ENCODE measurements at regions not wholly inside any gene's neighbourhood (a gene's known extent, or its start where the extent isn't known, plus 50 kb on each side); places are given as distances from the start of the nearest gene placed in this dataset.

- Histone ChIP-seq H3K27me3 (replicated peaks; ENCODE audit: control insufficient read depth, insufficient read depth, low read length, poor library complexity, severe bottlenecking) (no peaks in the 10 kb centered on the region), H3K4me1 (ENCODE audit: control insufficient read depth, insufficient read depth, low read length, poor library complexity, severe bottlenecking) (peaks cover 32% of the 10 kb centered on the region), H3K9me3 (ENCODE audit: control insufficient read depth, low read length) (no peaks in the 10 kb centered on the region), H3K36me3 (ENCODE audit: control insufficient read depth, insufficient read depth, low read length) (no peaks in the 10 kb centered on the region), H3K4me3 (ENCODE audit: insufficient read depth, low read depth, low read length, poor library complexity, severe bottlenecking) (no peak overlapping the region), H3K27ac (ENCODE audit: insufficient read depth, low read length, poor library complexity, severe bottlenecking) (peak overlapping the region; percentile 20)
- DNase-seq, result no peak
Measured at GRCh38 chr2:234438305-234438977, 58.4 kb downstream of the ARL4C start.

GRCh38 chr2:234437642-234438304 lies 59.1 kb downstream of the ARL4C start:
- no peak for DNase-seq
- no peaks in the 10 kb centered on the region for H3K9me3 ChIP-seq (ENCODE audit: control insufficient read depth, low read length)
- no peak overlapping the region for H3K4me3 ChIP-seq (ENCODE audit: insufficient read depth, low read depth, low read length, poor library complexity, severe bottlenecking)
- H3K4me1 ChIP-seq (ENCODE audit: control insufficient read depth, insufficient read depth, low read length, poor library complexity, severe bottlenecking), result peaks cover 32% of the 10 kb centered on the region
- no peaks in the 10 kb centered on the region for H3K27me3 ChIP-seq (replicated peaks; ENCODE audit: control insufficient read depth, insufficient read depth, low read length, poor library complexity, severe bottlenecking)
- peak overlapping the region; percentile 20 for H3K27ac ChIP-seq (ENCODE audit: insufficient read depth, low read length, poor library complexity, severe bottlenecking)
- no peaks in the 10 kb centered on the region for H3K36me3 ChIP-seq (ENCODE audit: control insufficient read depth, insufficient read depth, low read length)

- no peak for DNase-seq
- no peak overlapping the region for H3K27ac ChIP-seq (ENCODE audit: insufficient read depth, low read length, poor library complexity, severe bottlenecking)
- peaks cover 37% of the 10 kb centered on the region for H3K4me1 ChIP-seq (ENCODE audit: control insufficient read depth, insufficient read depth, low read length, poor library complexity, severe bottlenecking)
- H3K9me3 ChIP-seq (ENCODE audit: control insufficient read depth, low read length), result no peaks in the 10 kb centered on the region
- no peaks in the 10 kb centered on the region for H3K27me3 ChIP-seq (replicated peaks; ENCODE audit: control insufficient read depth, insufficient read depth, low read length, poor library complexity, severe bottlenecking)
- H3K36me3 ChIP-seq (ENCODE audit: control insufficient read depth, insufficient read depth, low read length), result no peaks in the 10 kb centered on the region
- no peak overlapping the region for H3K4me3 ChIP-seq (ENCODE audit: insufficient read depth, low read depth, low read length, poor library complexity, severe bottlenecking)
Measured at GRCh38 chr2:234436482-234436837, 60.4 kb downstream of the ARL4C start.

GRCh38 chr2:234435836-234436481 lies 60.9 kb downstream of the ARL4C start:
- no peak for DNase-seq
- no peak overlapping the region for H3K27ac ChIP-seq (ENCODE audit: insufficient read depth, low read length, poor library complexity, severe bottlenecking)
- H3K4me3 ChIP-seq (ENCODE audit: insufficient read depth, low read depth, low read length, poor library complexity, severe bottlenecking), result no peak overlapping the region
- H3K4me1 ChIP-seq (ENCODE audit: control insufficient read depth, insufficient read depth, low read length, poor library complexity, severe bottlenecking), result peaks cover 34% of the 10 kb centered on the region
- H3K36me3 ChIP-seq (ENCODE audit: control insufficient read depth, insufficient read depth, low read length), result no peaks in the 10 kb centered on the region
- H3K27me3 ChIP-seq (replicated peaks; ENCODE audit: control insufficient read depth, insufficient read depth, low read length, poor library complexity, severe bottlenecking), result no peaks in the 10 kb centered on the region
- no peaks in the 10 kb centered on the region for H3K9me3 ChIP-seq (ENCODE audit: control insufficient read depth, low read length)

GRCh38 chr2:234433201-234433600 lies 63.7 kb downstream of the ARL4C start:
- Histone ChIP-seq H3K4me1 (ENCODE audit: control insufficient read depth, insufficient read depth, low read length, poor library complexity, severe bottlenecking) (peaks cover 47% of the 10 kb centered on the region), H3K27me3 (replicated peaks; ENCODE audit: control insufficient read depth, insufficient read depth, low read length, poor library complexity, severe bottlenecking) (no peaks in the 10 kb centered on the region), H3K36me3 (ENCODE audit: control insufficient read depth, insufficient read depth, low read length) (no peaks in the 10 kb centered on the region), H3K4me3 (ENCODE audit: insufficient read depth, low read depth, low read length, poor library complexity, severe bottlenecking) (no peak overlapping the region), H3K9me3 (ENCODE audit: control insufficient read depth, low read length) (no peaks in the 10 kb centered on the region), H3K27ac (ENCODE audit: insufficient read depth, low read length, poor library complexity, severe bottlenecking) (no peak overlapping the region)
- no peak for DNase-seq

- Histone ChIP-seq H3K4me1 (ENCODE audit: control insufficient read depth, insufficient read depth, low read length, poor library complexity, severe bottlenecking) (peaks cover 53% of the 10 kb centered on the region), H3K27ac (ENCODE audit: insufficient read depth, low read length, poor library complexity, severe bottlenecking) (no peak overlapping the region), H3K4me3 (ENCODE audit: insufficient read depth, low read depth, low read length, poor library complexity, severe bottlenecking) (no peak overlapping the region), H3K27me3 (replicated peaks; ENCODE audit: control insufficient read depth, insufficient read depth, low read length, poor library complexity, severe bottlenecking) (no peaks in the 10 kb centered on the region), H3K36me3 (ENCODE audit: control insufficient read depth, insufficient read depth, low read length) (no peaks in the 10 kb centered on the region), H3K9me3 (ENCODE audit: control insufficient read depth, low read length) (no peaks in the 10 kb centered on the region)
- no peak for DNase-seq
Measured at GRCh38 chr2:234430871-234431270, 66.0 kb downstream of the ARL4C start.

- peak overlapping the region; percentile 15 for H3K27ac ChIP-seq (ENCODE audit: insufficient read depth, low read length, poor library complexity, severe bottlenecking)
- DNase-seq, result no peak
- peaks cover 69% of the 10 kb centered on the region for H3K4me1 ChIP-seq (ENCODE audit: control insufficient read depth, insufficient read depth, low read length, poor library complexity, severe bottlenecking)
- H3K36me3 ChIP-seq (ENCODE audit: control insufficient read depth, insufficient read depth, low read length), result no peaks in the 10 kb centered on the region
- no peaks in the 10 kb centered on the region for H3K9me3 ChIP-seq (ENCODE audit: control insufficient read depth, low read length)
- H3K4me3 ChIP-seq (ENCODE audit: insufficient read depth, low read depth, low read length, poor library complexity, severe bottlenecking), result no peak overlapping the region
- no peaks in the 10 kb centered on the region for H3K27me3 ChIP-seq (replicated peaks; ENCODE audit: control insufficient read depth, insufficient read depth, low read length, poor library complexity, severe bottlenecking)
Measured at GRCh38 chr2:234429265-234429664, 67.6 kb downstream of the ARL4C start.

- Histone ChIP-seq H3K27ac (ENCODE audit: insufficient read depth, low read length, poor library complexity, severe bottlenecking) (peak overlapping the region; percentile 91), H3K36me3 (ENCODE audit: control insufficient read depth, insufficient read depth, low read length) (no peaks in the 10 kb centered on the region), H3K4me1 (ENCODE audit: control insufficient read depth, insufficient read depth, low read length, poor library complexity, severe bottlenecking) (peaks cover 77% of the 10 kb centered on the region), H3K9me3 (ENCODE audit: control insufficient read depth, low read length) (no peaks in the 10 kb centered on the region), H3K27me3 (replicated peaks; ENCODE audit: control insufficient read depth, insufficient read depth, low read length, poor library complexity, severe bottlenecking) (no peaks in the 10 kb centered on the region), H3K4me3 (ENCODE audit: insufficient read depth, low read depth, low read length, poor library complexity, severe bottlenecking) (peak overlapping the region; percentile 10)
- DNase-seq, result no peak
Measured at GRCh38 chr2:234427081-234428061, 69.5 kb downstream of the ARL4C start.

GRCh38 chr2:234426616-234427015 lies 70.3 kb downstream of the ARL4C start:
- H3K27me3 ChIP-seq (replicated peaks; ENCODE audit: control insufficient read depth, insufficient read depth, low read length, poor library complexity, severe bottlenecking), result no peaks in the 10 kb centered on the region
- H3K36me3 ChIP-seq (ENCODE audit: control insufficient read depth, insufficient read depth, low read length), result no peaks in the 10 kb centered on the region
- peaks cover 84% of the 10 kb centered on the region for H3K4me1 ChIP-seq (ENCODE audit: control insufficient read depth, insufficient read depth, low read length, poor library complexity, severe bottlenecking)
- peak overlapping the region; percentile 91 for H3K27ac ChIP-seq (ENCODE audit: insufficient read depth, low read length, poor library complexity, severe bottlenecking)
- DNase-seq, result no peak
- no peak overlapping the region for H3K4me3 ChIP-seq (ENCODE audit: insufficient read depth, low read depth, low read length, poor library complexity, severe bottlenecking)
- no peaks in the 10 kb centered on the region for H3K9me3 ChIP-seq (ENCODE audit: control insufficient read depth, low read length)

Measured in effector memory CD4-positive, alpha-beta T cell (primary cell).